NB4 (cell line): ENCODE measurements at regions not wholly inside any gene's neighbourhood (a gene's known extent, or its start where the extent isn't known, plus 50 kb on each side); places are given as distances from the start of the nearest gene placed in this dataset.
A peak's percentile ranks its signal among the peaks of the same experiment; 100 is the strongest.

Experiments used
- CTCF ChIP-seq: IDR thresholded peaks from one replicate; pipeline ENCODE4 v1.5.1; 2012; ENCODE audit warnings: low read depth, low read length
- MAX ChIP-seq: IDR thresholded peaks from 2 replicates; pipeline ENCODE4 v1.6.1; 2011; ENCODE audit warnings: low read depth, low read length
- MYC ChIP-seq: IDR thresholded peaks from 2 replicates; pipeline ENCODE4 v1.6.1; 2011; ENCODE audit warnings: low read depth, low read length
- POLR2A ChIP-seq: IDR thresholded peaks from 2 replicates; pipeline ENCODE4 v1.6.1; 2011; ENCODE audit warnings: mild to moderate bottlenecking; ENCODE audit not compliant: insufficient read length; ENCODE audit errors: extremely low read depth

GRCh38 chr17:77441130-77441920 lies 300.6 kb downstream of the SEC14L1 start:
- TF ChIP-seq CTCF: no peak
- peak; percentile 85 for TF ChIP-seq MAX
- no peak for TF ChIP-seq POLR2A
- peak; percentile 39 for TF ChIP-seq MYC
